ENCODE measurements at regions not wholly inside any gene's neighbourhood (a gene's known extent, or its start where the extent isn't known, plus 50 kb on each side); places are given as distances from the start of the nearest gene placed in this dataset.

- H3K27ac ChIP-seq (ENCODE audit: low read depth, low read length, poor library complexity, severe bottlenecking): no peak overlapping the region
- no peaks in the 10 kb centered on the region for H3K36me3 ChIP-seq (ENCODE audit: insufficient read depth, low read length, poor library complexity, severe bottlenecking)
- no peak overlapping the region for H3K4me3 ChIP-seq (ENCODE audit: low read depth, low read length, poor library complexity, severe bottlenecking)
- no peak for DNase-seq (ENCODE audit: low spot score)
- H3K4me1 ChIP-seq (ENCODE audit: insufficient read depth, low read length, poor library complexity, severe bottlenecking): no peaks in the 10 kb centered on the region
- ChIA-PET CTCF (no interaction called here), POLR2A (ENCODE audit: low non-redundant PET) (no interaction called here)
- no peaks in the 10 kb centered on the region for H3K9me3 ChIP-seq (ENCODE audit: low read depth, low read length, poor library complexity, severe bottlenecking)
- H3K27me3 ChIP-seq (replicated peaks; ENCODE audit: insufficient read depth, low read depth, low read length, poor library complexity): no peaks in the 10 kb centered on the region
- intact Hi-C loops (cut with micrococcal nuclease; ENCODE audit: unreplicated experiment): no loop called here
- no TSS peak for BruUV-seq (replicated peaks)
- no peak for TF ChIP-seq CTCF (conservative IDR thresholded peaks at IDR 0.05; ENCODE audit: low read depth, low read length)
- no peak for TF ChIP-seq EZH2 (IDR thresholded peaks at IDR 0.05; ENCODE audit: borderline replicate concordance, low read depth, low read length, poor library complexity, severe bottlenecking)
Measured at GRCh38 chr14:42421377-42422078, 814.9 kb downstream of the LRFN5 start.

- no peaks in the 10 kb centered on the region for H3K36me3 ChIP-seq (ENCODE audit: insufficient read depth, low read length, poor library complexity, severe bottlenecking)
- H3K27ac ChIP-seq (ENCODE audit: low read depth, low read length, poor library complexity, severe bottlenecking): no peak overlapping the region
- no peak for DNase-seq (ENCODE audit: low spot score)
- no peaks in the 10 kb centered on the region for H3K9me3 ChIP-seq (ENCODE audit: low read depth, low read length, poor library complexity, severe bottlenecking)
- POLR2A ChIA-PET (ENCODE audit: low non-redundant PET): no interaction called here
- H3K4me1 ChIP-seq (ENCODE audit: insufficient read depth, low read length, poor library complexity, severe bottlenecking): no peaks in the 10 kb centered on the region
- CTCF ChIA-PET: no interaction called here
- no TSS peak for BruUV-seq (replicated peaks)
- H3K4me3 ChIP-seq (ENCODE audit: low read depth, low read length, poor library complexity, severe bottlenecking): no peak overlapping the region
- no peak for TF ChIP-seq EZH2 (IDR thresholded peaks at IDR 0.05; ENCODE audit: borderline replicate concordance, low read depth, low read length, poor library complexity, severe bottlenecking)
- no peak for TF ChIP-seq CTCF (conservative IDR thresholded peaks at IDR 0.05; ENCODE audit: low read depth, low read length)
- H3K27me3 ChIP-seq (replicated peaks; ENCODE audit: insufficient read depth, low read depth, low read length, poor library complexity): no peaks in the 10 kb centered on the region
- intact Hi-C loops (cut with micrococcal nuclease; ENCODE audit: unreplicated experiment): no loop called here
Measured at GRCh38 chr14:42420071-42420470, 813.4 kb downstream of the LRFN5 start.

GRCh38 chr14:42407153-42407552, 800.5 kb downstream of the LRFN5 start:
- BruUV-seq (replicated peaks): no TSS peak
- Histone ChIP-seq H3K27ac (ENCODE audit: low read depth, low read length, poor library complexity, severe bottlenecking) (no peak overlapping the region), H3K9me3 (ENCODE audit: low read depth, low read length, poor library complexity, severe bottlenecking) (no peaks in the 10 kb centered on the region), H3K27me3 (replicated peaks; ENCODE audit: insufficient read depth, low read depth, low read length, poor library complexity) (no peaks in the 10 kb centered on the region), H3K4me3 (ENCODE audit: low read depth, low read length, poor library complexity, severe bottlenecking) (no peak overlapping the region), H3K4me1 (ENCODE audit: insufficient read depth, low read length, poor library complexity, severe bottlenecking) (no peaks in the 10 kb centered on the region), H3K36me3 (ENCODE audit: insufficient read depth, low read length, poor library complexity, severe bottlenecking) (no peaks in the 10 kb centered on the region)
- POLR2A ChIA-PET (ENCODE audit: low non-redundant PET): no interaction called here
- CTCF ChIA-PET: no interaction called here
- intact Hi-C loops (cut with micrococcal nuclease; ENCODE audit: unreplicated experiment): no loop called here
- no peak for DNase-seq (ENCODE audit: low spot score)
- TF ChIP-seq EZH2 (IDR thresholded peaks at IDR 0.05; ENCODE audit: borderline replicate concordance, low read depth, low read length, poor library complexity, severe bottlenecking) (no peak), CTCF (conservative IDR thresholded peaks at IDR 0.05; ENCODE audit: low read depth, low read length) (no peak)
